Lower leg skin (tissue), 4 donors: ENCODE measurements at regions not wholly inside any gene's neighbourhood (a gene's known extent, or its start where the extent isn't known, plus 50 kb on each side); places are given as distances from the start of the nearest gene placed in this dataset.

Source experiments
- DNase-seq, 2 donors: peaks; one replicate each; pipeline ENCODE4 v3.0.0-alpha.2; 2019; ENCODE audit warnings: low spot score in 2 of 2
- H3K4me3 ChIP-seq: fragments of 200-600 bp; sonication (generic); 2 replicates; pipeline ENCODE4 v1.5.1; 2017; ENCODE audit warnings: mild to moderate bottlenecking, low read depth; ENCODE audit not compliant: poor library complexity, severe bottlenecking
- POLR2A ChIP-seq, 2 donors: fragments of 450-650 bp; IDR thresholded peaks; one replicate each; pipeline ENCODE4 v1.6.1; 2016 to 2017; ENCODE audit warnings: antibody characterized with exemption in 2 of 2, mild to moderate bottlenecking in 1 of 2, moderate library complexity in 1 of 2
- WGBS, 2 donors: methylation state at CpG; one replicate each; pipeline ENCODE4 v1.1.5; 2018; 5-methylcytosine and 5-hydroxymethylcytosine counted together
- intact Hi-C: fragments of 100-400 bp; cut with DNase I; formaldehyde crosslinking; loops from one replicate; pipeline ENCODE4 v1.15.0; 2023; ENCODE audit warnings: low total_unique reads
- TF ChIP-seq, protein P1 (sequence below), 3 donors: fragments of 450-650 bp; IDR thresholded peaks; one replicate each; pipeline ENCODE4 v1.5.1; 2016; ENCODE audit warnings: antibody characterized with exemption in 3 of 3, mild to moderate bottlenecking in 3 of 3, moderate library complexity in 2 of 3

DNA sequence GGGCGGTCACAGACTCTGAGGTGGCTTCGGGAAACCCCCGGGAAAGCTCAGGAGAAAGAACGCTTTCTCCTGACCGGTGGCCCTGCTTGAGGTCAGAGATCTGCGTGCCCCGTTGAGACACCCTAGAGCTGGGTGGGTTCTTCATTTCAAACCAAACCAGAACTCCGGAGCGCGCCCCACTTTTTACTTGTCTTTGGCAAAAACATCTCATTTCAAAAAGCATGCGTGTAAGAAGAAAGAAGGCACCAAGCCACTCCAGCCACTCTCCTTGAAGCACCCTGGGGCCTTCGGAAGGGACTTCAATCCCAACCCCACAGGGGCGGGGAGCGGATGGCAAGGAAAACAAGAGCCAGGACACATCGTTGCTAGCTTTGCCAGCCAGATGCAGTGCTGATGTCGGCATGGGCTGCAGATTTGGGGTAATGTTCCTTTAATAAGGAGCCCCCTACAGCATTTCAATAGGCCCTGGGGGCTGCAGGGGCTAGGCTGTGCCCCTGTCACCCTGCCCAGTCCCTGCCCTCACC, 171.7 kb downstream of the ERCC6L2 start:
- 84 to 90% methylated on average over 16 of the region's 16 CpGs for WGBS, 2 donors
- DNase-seq, result no peak
- TF ChIP-seq POLR2A (IDR thresholded peaks at IDR 0.05), result no peak
- TF ChIP-seq, protein P1, sequence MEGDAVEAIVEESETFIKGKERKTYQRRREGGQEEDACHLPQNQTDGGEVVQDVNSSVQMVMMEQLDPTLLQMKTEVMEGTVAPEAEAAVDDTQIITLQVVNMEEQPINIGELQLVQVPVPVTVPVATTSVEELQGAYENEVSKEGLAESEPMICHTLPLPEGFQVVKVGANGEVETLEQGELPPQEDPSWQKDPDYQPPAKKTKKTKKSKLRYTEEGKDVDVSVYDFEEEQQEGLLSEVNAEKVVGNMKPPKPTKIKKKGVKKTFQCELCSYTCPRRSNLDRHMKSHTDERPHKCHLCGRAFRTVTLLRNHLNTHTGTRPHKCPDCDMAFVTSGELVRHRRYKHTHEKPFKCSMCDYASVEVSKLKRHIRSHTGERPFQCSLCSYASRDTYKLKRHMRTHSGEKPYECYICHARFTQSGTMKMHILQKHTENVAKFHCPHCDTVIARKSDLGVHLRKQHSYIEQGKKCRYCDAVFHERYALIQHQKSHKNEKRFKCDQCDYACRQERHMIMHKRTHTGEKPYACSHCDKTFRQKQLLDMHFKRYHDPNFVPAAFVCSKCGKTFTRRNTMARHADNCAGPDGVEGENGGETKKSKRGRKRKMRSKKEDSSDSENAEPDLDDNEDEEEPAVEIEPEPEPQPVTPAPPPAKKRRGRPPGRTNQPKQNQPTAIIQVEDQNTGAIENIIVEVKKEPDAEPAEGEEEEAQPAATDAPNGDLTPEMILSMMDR (IDR thresholded peaks at IDR 0.05), result no peak
- intact Hi-C loops, result no loop called here
- H3K4me3 ChIP-seq, result no peak overlapping the region

DNA sequence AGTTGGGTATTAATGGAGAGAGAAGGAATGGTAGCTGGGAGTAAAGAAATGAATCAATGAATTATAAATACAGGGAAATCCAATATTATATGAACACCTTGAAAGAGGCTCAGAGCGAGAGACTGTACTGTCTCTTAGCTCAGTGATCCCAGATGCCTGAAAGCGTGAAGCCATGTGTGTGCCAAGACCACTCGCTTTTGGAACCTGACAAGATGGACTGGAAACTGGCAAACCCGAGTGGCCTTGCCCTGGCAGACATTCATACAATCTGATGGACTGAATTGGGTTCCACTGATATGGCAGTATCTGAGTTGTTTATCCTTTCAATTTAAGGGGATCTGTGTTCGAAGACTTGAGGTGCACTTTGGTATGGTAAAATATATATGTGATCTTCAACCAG, 170.3 kb downstream of the ERCC6L2 start:
- DNase-seq, result no peak
- 86 to 88% methylated on average over 5 of the region's 5 CpGs for WGBS, 2 donors
- intact Hi-C loops, result no loop called here
- no peak overlapping the region for H3K4me3 ChIP-seq
- TF ChIP-seq POLR2A (IDR thresholded peaks at IDR 0.05), result no peak
- TF ChIP-seq, protein P1 (IDR thresholded peaks at IDR 0.05), result no peak

DNA sequence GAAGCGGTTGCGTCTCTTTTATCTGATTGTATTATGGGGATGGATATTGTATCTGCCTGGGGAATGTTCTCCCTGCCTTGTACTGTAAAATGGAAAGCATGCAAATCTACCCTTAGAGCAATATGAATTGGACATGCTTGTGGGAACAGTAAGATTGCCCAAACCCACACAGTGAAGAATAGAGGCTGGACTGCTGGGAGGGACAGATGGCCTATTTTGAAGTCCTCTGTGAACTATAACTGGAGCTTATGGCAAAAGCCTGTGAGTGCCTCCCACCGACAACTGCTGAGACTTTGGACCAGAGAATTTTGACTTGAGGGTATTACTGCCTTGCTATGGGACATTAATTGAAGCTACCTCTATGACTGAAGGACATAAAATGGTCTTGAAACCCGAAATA, 168.9 kb downstream of the ERCC6L2 start:
- intact Hi-C loops, result no loop called here
- no peak for DNase-seq
- WGBS, 2 donors, result 95 to 100% methylated on average over 4 of the region's 4 CpGs
- H3K4me3 ChIP-seq, result no peak overlapping the region
- TF ChIP-seq POLR2A (IDR thresholded peaks at IDR 0.05), result no peak
- TF ChIP-seq, protein P1 (IDR thresholded peaks at IDR 0.05), result no peak

DNA sequence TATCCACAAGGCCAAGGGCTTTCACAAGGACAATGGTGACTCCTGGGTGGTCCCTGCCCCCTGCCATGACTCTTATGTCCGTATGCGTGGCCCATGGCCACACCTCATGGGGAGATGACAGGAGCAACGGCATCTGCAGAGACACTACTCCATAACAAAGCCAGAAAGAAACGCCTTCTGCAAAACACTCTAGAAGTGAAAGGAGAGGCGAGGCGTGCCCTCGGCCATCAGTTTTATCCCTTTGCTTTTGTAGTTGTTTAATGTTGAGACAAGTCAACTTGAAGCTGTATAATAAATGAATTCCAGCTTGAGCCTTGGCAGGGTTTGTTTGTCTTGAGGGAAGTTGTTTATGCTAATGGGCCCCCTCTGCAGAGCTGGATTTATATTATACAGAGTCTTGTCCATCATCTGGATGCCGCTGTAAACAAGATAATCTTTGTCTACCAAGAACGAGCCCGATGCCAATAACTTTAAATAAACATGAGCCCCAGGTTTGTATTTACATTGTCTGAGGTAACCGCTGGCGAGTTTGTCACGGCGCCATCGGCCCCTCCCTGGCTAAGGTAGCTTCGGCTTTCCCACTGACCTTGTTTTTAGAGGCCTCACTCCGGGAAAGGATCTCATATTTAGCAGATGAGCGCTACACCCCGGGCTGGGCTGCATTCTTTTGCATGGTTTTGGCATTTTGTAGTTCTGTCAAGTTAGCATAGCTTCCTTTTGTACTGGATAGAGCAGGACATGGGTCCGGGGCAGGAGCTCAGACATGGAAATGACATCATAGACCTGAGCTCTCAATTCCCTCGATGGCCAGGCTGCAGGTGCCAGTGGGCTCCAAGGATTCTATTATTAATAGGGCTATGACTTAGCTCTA, 165.3 kb downstream of the ERCC6L2 start:
- no peak overlapping the region for H3K4me3 ChIP-seq
- intact Hi-C loops, result no loop called here
- TF ChIP-seq, protein P1 (IDR thresholded peaks at IDR 0.05), result no peak
- no peak for TF ChIP-seq POLR2A (IDR thresholded peaks at IDR 0.05)
- no peak for DNase-seq
- WGBS, 2 donors, result 41 to 50% methylated on average over 21 of the region's 21 CpGs

DNA sequence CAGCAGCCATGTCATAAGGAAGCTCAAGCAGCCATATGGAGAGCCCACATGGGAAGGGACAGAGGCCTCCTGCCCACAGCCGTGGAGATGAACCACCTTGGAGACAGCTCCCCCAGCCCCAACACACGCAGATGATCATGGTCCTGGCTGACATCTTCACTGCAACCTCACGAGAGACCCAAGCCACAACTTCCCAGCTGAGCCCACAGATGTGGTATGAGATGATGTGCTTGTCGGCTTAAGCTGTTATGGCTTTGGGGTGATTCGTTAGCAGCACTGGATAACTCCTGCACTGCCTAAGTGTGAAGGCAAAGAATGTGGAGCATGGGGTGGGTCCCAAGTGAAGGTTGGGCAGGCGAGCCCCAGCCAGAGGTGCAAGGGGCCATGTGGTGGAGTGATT, 163.4 kb downstream of the ERCC6L2 start:
- TF ChIP-seq POLR2A (IDR thresholded peaks at IDR 0.05), result no peak
- TF ChIP-seq, protein P1 (IDR thresholded peaks at IDR 0.05), result no peak
- no peak for DNase-seq
- WGBS, 2 donors, result 97% methylated on average over 6 of the region's 6 CpGs
- intact Hi-C loops, result no loop called here
- no peak overlapping the region for H3K4me3 ChIP-seq
